ENCODE measurements at regions not wholly inside any gene's neighbourhood (a gene's known extent, or its start where the extent isn't known, plus 50 kb on each side); places are given as distances from the start of the nearest gene placed in this dataset.

DNA sequence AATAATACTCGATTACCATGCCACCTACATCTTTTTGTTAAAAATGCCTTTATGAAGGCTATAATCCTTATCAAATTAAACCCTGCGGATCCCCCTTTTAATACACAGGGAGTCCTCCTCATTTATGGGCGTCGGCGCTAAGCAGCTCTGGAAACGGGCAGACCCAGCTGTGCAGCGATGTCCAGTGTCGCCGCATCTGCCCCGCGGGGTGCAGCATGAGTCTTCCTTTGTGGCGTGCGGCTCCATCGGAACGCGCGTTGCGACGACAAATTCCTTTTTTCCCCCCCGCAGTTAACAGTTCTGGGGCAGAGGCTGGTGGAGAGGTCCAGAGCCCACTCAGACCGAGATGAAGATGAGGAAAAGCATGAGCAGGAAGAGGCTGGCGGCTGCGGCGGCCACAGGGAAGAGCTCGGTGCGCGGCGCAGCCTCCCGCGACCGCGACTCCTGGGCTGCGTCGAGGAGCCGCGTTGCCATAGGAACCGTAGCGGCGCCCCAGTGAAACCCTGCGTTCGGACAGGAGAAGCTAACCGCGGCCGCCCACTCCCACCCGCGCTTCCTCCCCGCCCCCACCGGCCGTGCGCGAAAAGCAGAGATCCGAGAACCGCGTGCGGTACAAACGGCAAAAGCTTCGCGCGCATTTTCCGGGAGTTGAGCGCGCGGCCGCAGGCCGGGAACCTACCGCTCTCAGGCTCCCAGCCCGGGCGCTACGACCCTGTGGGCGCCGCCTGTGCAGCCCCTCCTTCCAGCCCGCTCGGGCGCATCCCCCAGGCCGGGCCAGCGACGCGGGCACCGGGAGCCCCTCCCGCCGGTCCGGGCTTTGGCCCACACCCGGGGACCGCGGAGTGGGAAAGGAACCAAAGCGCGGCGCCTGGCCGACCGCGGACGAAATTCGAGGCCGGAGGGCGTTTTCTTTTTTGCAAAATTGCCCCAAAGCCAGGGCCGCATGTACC lies 130.6 kb downstream of the SPAG6 start:
- TF ChIP-seq, protein P1, sequence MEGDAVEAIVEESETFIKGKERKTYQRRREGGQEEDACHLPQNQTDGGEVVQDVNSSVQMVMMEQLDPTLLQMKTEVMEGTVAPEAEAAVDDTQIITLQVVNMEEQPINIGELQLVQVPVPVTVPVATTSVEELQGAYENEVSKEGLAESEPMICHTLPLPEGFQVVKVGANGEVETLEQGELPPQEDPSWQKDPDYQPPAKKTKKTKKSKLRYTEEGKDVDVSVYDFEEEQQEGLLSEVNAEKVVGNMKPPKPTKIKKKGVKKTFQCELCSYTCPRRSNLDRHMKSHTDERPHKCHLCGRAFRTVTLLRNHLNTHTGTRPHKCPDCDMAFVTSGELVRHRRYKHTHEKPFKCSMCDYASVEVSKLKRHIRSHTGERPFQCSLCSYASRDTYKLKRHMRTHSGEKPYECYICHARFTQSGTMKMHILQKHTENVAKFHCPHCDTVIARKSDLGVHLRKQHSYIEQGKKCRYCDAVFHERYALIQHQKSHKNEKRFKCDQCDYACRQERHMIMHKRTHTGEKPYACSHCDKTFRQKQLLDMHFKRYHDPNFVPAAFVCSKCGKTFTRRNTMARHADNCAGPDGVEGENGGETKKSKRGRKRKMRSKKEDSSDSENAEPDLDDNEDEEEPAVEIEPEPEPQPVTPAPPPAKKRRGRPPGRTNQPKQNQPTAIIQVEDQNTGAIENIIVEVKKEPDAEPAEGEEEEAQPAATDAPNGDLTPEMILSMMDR (IDR thresholded peaks at IDR 0.05), result no peak
- Histone ChIP-seq H3K36me3 (no peaks in the 10 kb centered on the region), H3K9me3 (no peaks in the 10 kb centered on the region), H3K4me1 (peaks cover 0 to 22% (median 16%) of the 10 kb centered on the region in 12 donors), H3K27ac (no peak overlapping the region), H3K27me3 (peaks cover 36 to 72% (median 64%) of the 10 kb centered on the region in 9 donors), H3K4me3 (peak overlapping the region; percentile 7 to 54 (median 44))
- 1 to 4% (median 2%) methylated on average over 44 to 96 of the region's 96 CpGs for WGBS, 4 donors
- peak in 2 of 4 donors; percentile 17 to 54 for ATAC-seq
- DNase-seq, result peak in 1 of 5 donors; percentile 21
- intact Hi-C loops (cut with DNase I), result no loop called here

- 20 to 34% (median 28%) methylated on average over 52 to 55 of the region's 55 CpGs for WGBS, 4 donors
- TF ChIP-seq, protein P1 (IDR thresholded peaks at IDR 0.05), result no peak
- no peak for TF ChIP-seq POLR2A (IDR thresholded peaks at IDR 0.05)
- H3K4me1 ChIP-seq, result peaks cover 0 to 22% (median 16%) of the 10 kb centered on the region in 12 donors
- H3K36me3 ChIP-seq, result no peaks in the 10 kb centered on the region
- peaks cover 36 to 65% (median 56%) of the 10 kb centered on the region in 9 donors for H3K27me3 ChIP-seq
- ATAC-seq (no peak), DNase-seq (no peak)
- peak overlapping the region; percentile 7 to 54 (median 44) for H3K4me3 ChIP-seq
- no peak overlapping the region for H3K27ac ChIP-seq
- H3K9me3 ChIP-seq, result no peaks in the 10 kb centered on the region
- intact Hi-C loops (cut with DNase I), result no loop called here
Observed at GRCh38 chr10:22476601-22477321, 131.5 kb downstream of the SPAG6 start.

DNA sequence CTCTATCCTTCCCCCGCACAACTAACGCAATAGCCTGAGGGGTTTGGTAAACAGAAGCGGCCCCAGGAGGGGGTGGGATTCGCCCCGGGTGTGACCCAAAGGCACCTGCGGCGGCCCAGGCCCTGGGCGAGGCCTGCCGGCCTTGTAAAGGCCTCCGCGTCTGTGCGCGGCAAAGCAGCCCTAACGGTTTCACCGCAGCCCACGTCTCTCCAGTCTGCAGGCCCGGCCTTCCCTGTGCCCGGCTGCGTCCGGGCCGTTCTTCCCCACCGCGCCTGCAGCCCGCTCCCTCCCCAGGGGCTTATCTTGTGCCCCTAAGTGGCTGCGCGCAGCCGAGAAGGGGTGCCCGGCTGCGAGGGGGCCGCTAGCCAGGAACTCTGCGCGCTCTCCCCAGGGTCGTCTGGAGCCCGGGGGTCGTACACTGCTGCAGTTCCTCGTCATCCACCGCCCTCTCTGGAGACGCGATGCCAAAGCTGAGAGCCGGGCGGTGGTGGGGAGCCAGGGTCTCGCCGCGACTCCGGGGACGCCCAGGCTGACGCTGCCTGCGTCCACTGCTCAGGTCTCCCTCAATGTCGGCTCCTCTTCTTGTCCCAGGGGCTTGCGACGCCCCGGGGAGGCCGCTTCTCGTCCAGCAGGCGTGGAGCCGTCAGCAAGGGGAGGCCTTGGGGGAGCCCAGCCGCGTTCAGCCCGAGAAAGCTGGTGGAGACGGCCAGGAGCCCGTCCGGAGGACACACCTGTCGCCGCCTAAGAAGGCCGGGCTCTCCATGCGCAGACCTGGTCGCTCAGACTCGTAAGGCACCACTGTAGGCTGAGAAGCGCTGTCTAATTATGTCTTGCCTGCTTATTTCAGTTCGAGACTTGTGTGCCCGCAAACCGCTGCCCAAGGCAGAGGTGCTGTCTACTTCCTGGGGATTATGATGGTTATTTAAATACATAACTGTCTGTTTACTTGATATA lies 132.3 kb downstream of the SPAG6 start:
- intact Hi-C loops (cut with DNase I), result no loop called here
- DNase-seq, result no peak
- Histone ChIP-seq H3K27me3 (peaks cover 36 to 57% (median 52%) of the 10 kb centered on the region in 9 donors), H3K4me3 (no peak overlapping the region), H3K36me3 (no peaks in the 10 kb centered on the region), H3K4me1 (peaks cover 0 to 22% (median 16%) of the 10 kb centered on the region in 12 donors), H3K27ac (no peak overlapping the region), H3K9me3 (no peaks in the 10 kb centered on the region)
- ATAC-seq, result no peak
- TF ChIP-seq POLR2A (IDR thresholded peaks at IDR 0.05), result no peak
- WGBS, 4 donors, result 46 to 57% (median 49%) methylated on average over 47 to 72 of the region's 72 CpGs

All from heart left ventricle (tissue), 16 donors.